ENCODE measurements at regions not wholly inside any gene's neighbourhood (a gene's known extent, or its start where the extent isn't known, plus 50 kb on each side); places are given as distances from the start of the nearest gene placed in this dataset.
"Not testable (repeated sequence)": the region's sequence is repeated elsewhere in the genome, so short reads cannot be mapped to it uniquely, and the experiment has no call there.

DNA sequence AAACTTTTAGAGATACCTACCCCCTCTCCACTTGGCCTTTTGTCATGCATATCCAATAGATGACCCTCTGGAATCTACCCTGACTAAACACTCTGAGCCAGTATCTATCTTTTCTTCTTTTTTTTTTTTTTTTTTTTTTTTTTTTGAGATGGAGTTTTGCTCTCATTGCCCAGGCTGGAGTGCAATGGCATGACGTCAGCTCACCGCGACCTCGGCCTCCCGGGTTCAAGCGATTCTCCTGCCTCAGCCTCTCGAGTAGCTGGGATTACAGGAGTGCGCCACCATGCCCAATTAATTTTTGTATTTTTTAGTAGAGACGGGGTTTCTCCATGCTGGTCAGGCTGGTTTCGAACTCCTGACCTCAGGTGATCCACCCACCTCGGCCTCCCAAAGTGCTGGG, 50.8 kb upstream of the GRIN2B start:
- 68% methylated on average over 11 of the region's 11 CpGs for WGBS
- H3K4me3 ChIP-seq; H3K27me3 ChIP-seq; intact Hi-C loops (cut with DNase I); H3K4me1 ChIP-seq; H3K36me3 ChIP-seq; DNase-seq (ENCODE audit: extremely low spot score); H3K27ac ChIP-seq (replicated peaks in 1 of 4); H3K9me3 ChIP-seq: not testable (repeated sequence)

DNA sequence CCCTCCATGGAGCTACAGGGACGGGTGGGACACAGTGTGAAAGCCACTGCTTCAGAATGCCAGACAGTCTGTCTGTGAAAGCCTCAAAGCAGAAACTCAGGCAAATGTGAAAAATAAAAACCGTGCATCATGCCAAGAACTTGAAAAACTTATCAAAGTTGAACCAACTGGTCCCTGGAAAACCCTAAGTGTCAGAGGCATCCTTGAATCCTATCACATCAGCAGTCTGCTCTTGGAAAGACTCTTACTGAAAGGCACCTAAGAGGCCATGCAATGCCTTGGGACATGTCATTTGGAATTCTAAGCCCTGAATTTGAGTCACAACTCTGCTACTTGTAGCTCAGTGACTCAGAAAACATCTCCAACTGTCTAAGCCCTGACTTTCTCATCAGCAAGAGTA, 62.4 kb upstream of the GRIN2B start:
- 49% methylated on average over 2 of the region's 2 CpGs for WGBS
- Histone ChIP-seq H3K36me3 (no peaks in the 10 kb centered on the region), H3K4me1 (no peaks in the 10 kb centered on the region), H3K4me3 (no peak overlapping the region), H3K27ac (replicated peaks in 1 of 4) (no peak overlapping the region), H3K9me3 (peaks cover 0 to 5% (median 0%) of the 10 kb centered on the region in 4 donors), H3K27me3 (no peaks in the 10 kb centered on the region)
- intact Hi-C loops (cut with DNase I) = no loop called here
- no peak for DNase-seq (ENCODE audit: extremely low spot score)
- TF ChIP-seq POLR2AphosphoS5 (IDR thresholded peaks at IDR 0.05) (no peak), POLR2A (IDR thresholded peaks at IDR 0.05; ENCODE audit: low read depth) (no peak), EP300 (IDR thresholded peaks at IDR 0.05) (no peak)
- TF ChIP-seq, protein P1, sequence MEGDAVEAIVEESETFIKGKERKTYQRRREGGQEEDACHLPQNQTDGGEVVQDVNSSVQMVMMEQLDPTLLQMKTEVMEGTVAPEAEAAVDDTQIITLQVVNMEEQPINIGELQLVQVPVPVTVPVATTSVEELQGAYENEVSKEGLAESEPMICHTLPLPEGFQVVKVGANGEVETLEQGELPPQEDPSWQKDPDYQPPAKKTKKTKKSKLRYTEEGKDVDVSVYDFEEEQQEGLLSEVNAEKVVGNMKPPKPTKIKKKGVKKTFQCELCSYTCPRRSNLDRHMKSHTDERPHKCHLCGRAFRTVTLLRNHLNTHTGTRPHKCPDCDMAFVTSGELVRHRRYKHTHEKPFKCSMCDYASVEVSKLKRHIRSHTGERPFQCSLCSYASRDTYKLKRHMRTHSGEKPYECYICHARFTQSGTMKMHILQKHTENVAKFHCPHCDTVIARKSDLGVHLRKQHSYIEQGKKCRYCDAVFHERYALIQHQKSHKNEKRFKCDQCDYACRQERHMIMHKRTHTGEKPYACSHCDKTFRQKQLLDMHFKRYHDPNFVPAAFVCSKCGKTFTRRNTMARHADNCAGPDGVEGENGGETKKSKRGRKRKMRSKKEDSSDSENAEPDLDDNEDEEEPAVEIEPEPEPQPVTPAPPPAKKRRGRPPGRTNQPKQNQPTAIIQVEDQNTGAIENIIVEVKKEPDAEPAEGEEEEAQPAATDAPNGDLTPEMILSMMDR (IDR thresholded peaks at IDR 0.05) = no peak

- H3K4me3 ChIP-seq = no peak overlapping the region
- H3K27ac ChIP-seq (replicated peaks in 1 of 4) = no peak overlapping the region
- intact Hi-C loops (cut with DNase I) = no loop called here
- no peaks in the 10 kb centered on the region for H3K4me1 ChIP-seq
- 71% methylated on average over 4 of the region's 4 CpGs for WGBS
- no peaks in the 10 kb centered on the region for H3K9me3 ChIP-seq
- H3K27me3 ChIP-seq = no peaks in the 10 kb centered on the region
- TF ChIP-seq, protein P1 (IDR thresholded peaks at IDR 0.05) = no peak
- TF ChIP-seq POLR2A (IDR thresholded peaks at IDR 0.05; ENCODE audit: low read depth) (no peak), POLR2AphosphoS5 (IDR thresholded peaks at IDR 0.05) (no peak), EP300 (IDR thresholded peaks at IDR 0.05) (no peak)
- DNase-seq (ENCODE audit: extremely low spot score) = no peak
- H3K36me3 ChIP-seq = no peaks in the 10 kb centered on the region
Observed at GRCh38 chr12:14048941-14049545, 67.6 kb upstream of the GRIN2B start.

- no peak for TF ChIP-seq POLR2AphosphoS5 (IDR thresholded peaks at IDR 0.05)
- no peak for TF ChIP-seq POLR2A (IDR thresholded peaks at IDR 0.05; ENCODE audit: low read depth)
- TF ChIP-seq, protein P1 (IDR thresholded peaks at IDR 0.05) = no peak
- no peak for TF ChIP-seq EP300 (IDR thresholded peaks at IDR 0.05)
- H3K4me3 ChIP-seq = no peak overlapping the region
- DNase-seq (ENCODE audit: extremely low spot score) = no peak
- no peak overlapping the region for H3K27ac ChIP-seq (replicated peaks in 1 of 4)
- intact Hi-C loops (cut with DNase I) = no loop called here
- WGBS = 59% methylated on average over 7 of the region's 7 CpGs
- no peaks in the 10 kb centered on the region for H3K4me1 ChIP-seq
- no peaks in the 10 kb centered on the region for H3K9me3 ChIP-seq
- H3K36me3 ChIP-seq = no peaks in the 10 kb centered on the region
- no peaks in the 10 kb centered on the region for H3K27me3 ChIP-seq
Observed at GRCh38 chr12:14057895-14058294, 76.5 kb upstream of the GRIN2B start.

DNA sequence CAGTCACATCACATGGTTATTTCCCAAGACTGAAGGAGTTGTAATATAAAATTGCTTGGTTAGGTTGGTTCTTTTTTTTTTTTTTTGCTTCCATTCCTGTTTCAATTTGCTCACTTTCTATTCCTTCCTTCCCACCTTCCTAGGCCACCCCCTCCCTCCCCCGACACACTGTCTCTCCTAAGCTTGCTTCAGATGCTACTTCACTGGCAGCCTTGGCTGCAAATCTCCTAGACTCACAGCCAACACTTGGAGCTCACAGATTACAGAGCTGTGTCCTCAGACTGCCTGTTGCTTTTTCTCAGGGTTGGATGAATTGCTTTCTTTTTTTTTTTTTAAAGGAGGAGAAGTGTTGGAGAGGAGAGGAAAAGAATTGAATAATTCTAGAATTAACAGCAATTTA, 77.3 kb upstream of the GRIN2B start:
- 60% methylated on average over 1 of the region's 1 CpG for WGBS
- H3K27me3 ChIP-seq = no peaks in the 10 kb centered on the region
- intact Hi-C loops (cut with DNase I) = no loop called here
- no peak for DNase-seq (ENCODE audit: extremely low spot score)
- no peak overlapping the region for H3K4me3 ChIP-seq
- no peaks in the 10 kb centered on the region for H3K4me1 ChIP-seq
- no peak for TF ChIP-seq POLR2AphosphoS5 (IDR thresholded peaks at IDR 0.05)
- TF ChIP-seq, protein P1 (IDR thresholded peaks at IDR 0.05) = no peak
- H3K36me3 ChIP-seq = no peaks in the 10 kb centered on the region
- H3K27ac ChIP-seq (replicated peaks in 1 of 4) = no peak overlapping the region
- no peaks in the 10 kb centered on the region for H3K9me3 ChIP-seq

All from esophagus muscularis mucosa (tissue), 4 donors.